Heart left ventricle (tissue), 13 donors: ENCODE measurements at regions not wholly inside any gene's neighbourhood (a gene's known extent, or its start where the extent isn't known, plus 50 kb on each side); places are given as distances from the start of the nearest gene placed in this dataset.

Source experiments
- POLR2A ChIP-seq, 2 donors: fragments of 450-650 bp; IDR thresholded peaks; one replicate each; pipeline ENCODE4 v1.6.1; 2017; ENCODE audit warnings: antibody characterized with exemption in 2 of 2, mild to moderate bottlenecking in 2 of 2, moderate library complexity in 2 of 2
- TF ChIP-seq, protein P1 (sequence below), 12 donors: fragments of 200-600 bp; sonication (generic) in 4 of 12; IDR thresholded peaks; one replicate each; pipeline versions ENCODE4 v1.5.0 to v1.8.0; 2018 to 2022; ENCODE audit warnings: antibody characterized with exemption in 12 of 12, mild to moderate bottlenecking in 5 of 12
- donor health status: ischemic (EF 13 %, LVEDD 7.1; RV severe dilation, severe dysfunction).
- donor health status: DM: no; HTN: yes; CAD: no.
- donor health status: DM: no; HTN: no; CAD: no.
- donor health status: ischemic (EF 25% LVEDD 6.9; RV normal size, moderate dysfunction).
- donor health status: ischemic (EF 25% LVEDD 5.7; RV mildly dilated, moderate dysfunction).
- donor health status: ischemic (EF 35%, LVEDD 5.7; RV mildly dilated, moderate dysfunction).
- donor health status: nonischemic (EF 11% LVEDD 7.7; RV severe dilation, severe dysfunction).
- donor health status: DM: yes; HTN: yes; CAD: no.
- donor health status: PGD.
- donor health status: ischemic (EF 29% LVEDD 5.4; RV normal size, mild dysfunction).
- donor health status: nonischemic (EF 23%, LVEDD 6.1; RV moderate dilation, normal function).

DNA sequence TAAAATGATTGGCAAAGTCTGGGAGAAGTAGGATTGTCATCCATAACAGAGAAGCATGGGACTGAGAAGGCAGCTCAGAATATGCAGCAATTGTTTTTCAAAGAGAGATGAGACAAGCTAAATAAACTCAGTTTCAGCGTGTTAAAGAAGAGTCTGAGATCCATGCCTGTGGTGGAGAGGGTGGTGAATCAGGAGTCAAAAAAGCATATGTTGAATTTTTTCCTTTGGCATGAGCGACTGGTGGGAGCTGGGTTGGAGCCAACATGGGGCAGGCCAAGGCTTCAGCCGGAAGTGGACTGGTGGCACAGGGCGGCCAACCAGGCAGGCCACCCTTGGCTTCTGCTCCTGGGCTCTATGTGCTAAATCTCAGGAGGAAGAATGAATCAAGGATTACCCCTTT, 102.0 kb downstream of the SST start:
- TF ChIP-seq, protein P1, sequence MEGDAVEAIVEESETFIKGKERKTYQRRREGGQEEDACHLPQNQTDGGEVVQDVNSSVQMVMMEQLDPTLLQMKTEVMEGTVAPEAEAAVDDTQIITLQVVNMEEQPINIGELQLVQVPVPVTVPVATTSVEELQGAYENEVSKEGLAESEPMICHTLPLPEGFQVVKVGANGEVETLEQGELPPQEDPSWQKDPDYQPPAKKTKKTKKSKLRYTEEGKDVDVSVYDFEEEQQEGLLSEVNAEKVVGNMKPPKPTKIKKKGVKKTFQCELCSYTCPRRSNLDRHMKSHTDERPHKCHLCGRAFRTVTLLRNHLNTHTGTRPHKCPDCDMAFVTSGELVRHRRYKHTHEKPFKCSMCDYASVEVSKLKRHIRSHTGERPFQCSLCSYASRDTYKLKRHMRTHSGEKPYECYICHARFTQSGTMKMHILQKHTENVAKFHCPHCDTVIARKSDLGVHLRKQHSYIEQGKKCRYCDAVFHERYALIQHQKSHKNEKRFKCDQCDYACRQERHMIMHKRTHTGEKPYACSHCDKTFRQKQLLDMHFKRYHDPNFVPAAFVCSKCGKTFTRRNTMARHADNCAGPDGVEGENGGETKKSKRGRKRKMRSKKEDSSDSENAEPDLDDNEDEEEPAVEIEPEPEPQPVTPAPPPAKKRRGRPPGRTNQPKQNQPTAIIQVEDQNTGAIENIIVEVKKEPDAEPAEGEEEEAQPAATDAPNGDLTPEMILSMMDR (IDR thresholded peaks at IDR 0.05): no peak
- TF ChIP-seq POLR2A (IDR thresholded peaks at IDR 0.05): no peak
